GM21576 (cell line): ENCODE measurements at regions not wholly inside any gene's neighbourhood (a gene's known extent, or its start where the extent isn't known, plus 50 kb on each side); places are given as distances from the start of the nearest gene placed in this dataset.

Source experiments
- ATAC-seq: cut with Tn5 transposase; IDR thresholded peaks from one replicate; pipeline ENCODE4 v1.9.1; 2021; ENCODE audit warnings: mild to moderate bottlenecking, moderate library complexity; ENCODE audit not compliant: unreplicated experiment

DNA sequence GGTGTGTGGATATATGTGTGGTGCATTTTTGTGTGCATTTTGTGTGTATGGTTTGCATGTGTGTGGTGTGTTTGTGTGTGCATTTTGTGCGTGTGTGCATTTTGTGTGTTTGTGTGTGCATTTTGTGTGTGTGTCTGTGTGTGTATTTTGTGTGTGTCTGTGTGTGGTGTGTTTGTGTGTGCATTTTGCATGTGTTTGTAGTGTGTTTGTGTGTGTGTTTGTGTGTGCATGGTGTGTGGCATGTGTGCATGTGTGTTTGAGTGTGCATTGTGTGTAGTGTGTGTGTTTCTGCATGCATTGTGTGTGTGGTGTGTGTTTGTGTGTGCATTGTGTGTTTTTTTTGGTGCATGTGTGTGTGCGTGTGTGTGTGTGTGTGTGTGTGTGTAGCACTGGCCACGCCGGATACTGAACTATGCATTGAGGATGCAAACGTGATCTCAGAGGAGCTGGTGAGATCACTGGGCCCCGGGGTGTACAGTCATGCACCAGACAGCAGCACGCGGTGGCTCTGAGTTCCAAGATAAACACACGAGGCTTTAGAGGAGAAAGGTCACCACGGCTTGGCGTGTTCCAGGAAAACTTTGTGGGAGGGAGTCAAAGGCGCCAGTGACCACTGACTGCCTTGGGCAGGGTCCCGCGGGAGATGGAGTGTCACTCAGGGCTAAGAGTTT lies 106.6 kb upstream of the SHH start:
- ATAC-seq, result no peak

- ATAC-seq, result no peak
Measured at GRCh38 chr7:155917836-155918430, 105.7 kb upstream of the SHH start.

DNA sequence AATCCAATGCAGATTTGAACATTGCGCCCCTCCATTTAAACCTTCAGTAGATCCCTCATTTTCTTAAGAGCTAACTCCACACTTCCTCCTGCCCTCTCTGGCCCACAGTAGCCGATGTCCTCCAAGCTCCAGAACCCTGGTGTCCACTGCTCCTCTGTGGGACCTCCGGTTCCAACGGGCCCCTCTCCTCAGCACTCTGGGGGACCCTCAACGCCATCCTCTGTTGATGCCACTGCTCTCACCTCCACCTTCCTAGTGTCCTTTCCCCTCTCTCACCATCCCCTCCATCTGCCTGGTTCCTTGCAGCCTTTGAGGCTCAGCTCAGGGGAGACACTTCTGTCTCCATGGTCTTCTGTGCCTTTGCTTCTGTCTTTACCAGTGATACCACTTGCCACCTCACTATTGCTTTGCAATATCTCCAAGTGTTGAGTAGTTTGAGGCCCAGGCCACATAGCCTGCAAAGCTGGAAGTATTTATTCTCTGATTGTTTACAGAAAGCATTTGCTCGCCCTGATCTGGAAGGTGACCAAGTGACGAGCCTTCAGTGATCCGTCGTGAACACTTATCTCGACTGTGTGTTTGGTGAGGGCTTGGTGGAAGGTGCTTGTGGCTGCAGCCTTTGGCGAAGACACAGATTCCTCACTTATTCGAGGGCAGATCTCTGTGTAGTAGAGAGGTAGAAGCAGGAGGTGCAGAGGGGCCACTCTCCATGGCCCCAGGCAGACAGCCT lies 104.8 kb upstream of the SHH start:
- no peak for ATAC-seq

GRCh38 chr7:155914341-155914740 lies 102.1 kb upstream of the SHH start:
- ATAC-seq, result no peak

DNA sequence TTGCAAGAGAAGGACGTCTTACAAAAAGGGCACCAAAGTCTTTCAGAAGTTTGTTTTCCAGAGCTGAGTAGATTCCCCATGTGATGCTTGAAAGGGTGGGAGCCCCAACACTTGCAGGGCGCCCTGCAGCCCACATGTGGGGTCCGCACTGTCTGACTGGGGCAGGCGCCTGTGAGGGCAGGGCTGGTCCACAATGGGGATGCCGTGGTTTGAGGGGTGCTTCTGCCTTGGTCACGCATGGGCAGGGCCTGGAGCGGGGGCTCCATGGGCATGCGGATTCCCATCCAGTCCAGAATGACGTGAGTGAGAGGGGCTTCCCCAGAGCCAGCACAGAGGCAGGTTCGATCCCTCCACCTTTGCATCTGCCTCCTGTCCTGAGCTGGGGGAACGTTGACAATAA lies 101.5 kb upstream of the SHH start:
- ATAC-seq, result no peak

- ATAC-seq, result no peak
Measured at GRCh38 chr7:155913291-155913690, 101.0 kb upstream of the SHH start.

DNA sequence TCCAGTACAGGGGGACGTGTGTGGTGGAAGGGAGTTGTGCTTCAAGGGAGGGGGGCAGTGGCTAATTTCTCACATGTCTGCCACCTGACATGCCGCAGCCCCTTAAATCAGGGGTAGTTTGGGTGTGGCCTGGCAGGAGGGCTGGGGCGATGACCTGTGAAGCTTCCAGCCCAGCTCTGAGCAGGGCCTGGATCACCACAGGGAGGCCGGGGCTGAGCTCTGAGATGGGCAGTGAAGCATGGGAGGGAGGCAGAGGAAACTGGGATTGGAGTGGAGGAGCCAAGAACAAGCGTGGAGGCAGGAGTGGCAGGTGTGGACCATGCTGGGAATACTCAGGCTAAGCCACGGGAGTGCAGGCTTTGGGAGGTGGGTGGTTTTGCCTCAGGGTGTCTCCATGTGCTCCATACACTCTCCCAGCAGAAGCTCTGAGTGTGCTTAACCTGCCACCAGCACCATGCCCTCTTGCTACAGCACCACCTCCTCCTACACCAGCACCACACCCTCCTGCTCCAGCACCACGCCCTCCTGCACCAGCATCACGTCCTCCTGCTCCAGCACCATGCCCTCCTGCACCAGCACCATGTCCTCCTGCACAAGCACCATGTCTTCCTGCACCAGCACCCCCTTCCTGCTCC lies 99.3 kb upstream of the SHH start:
- ATAC-seq, result no peak

GRCh38 chr7:155908385-155908784 lies 96.1 kb upstream of the SHH start:
- ATAC-seq, result no peak

DNA sequence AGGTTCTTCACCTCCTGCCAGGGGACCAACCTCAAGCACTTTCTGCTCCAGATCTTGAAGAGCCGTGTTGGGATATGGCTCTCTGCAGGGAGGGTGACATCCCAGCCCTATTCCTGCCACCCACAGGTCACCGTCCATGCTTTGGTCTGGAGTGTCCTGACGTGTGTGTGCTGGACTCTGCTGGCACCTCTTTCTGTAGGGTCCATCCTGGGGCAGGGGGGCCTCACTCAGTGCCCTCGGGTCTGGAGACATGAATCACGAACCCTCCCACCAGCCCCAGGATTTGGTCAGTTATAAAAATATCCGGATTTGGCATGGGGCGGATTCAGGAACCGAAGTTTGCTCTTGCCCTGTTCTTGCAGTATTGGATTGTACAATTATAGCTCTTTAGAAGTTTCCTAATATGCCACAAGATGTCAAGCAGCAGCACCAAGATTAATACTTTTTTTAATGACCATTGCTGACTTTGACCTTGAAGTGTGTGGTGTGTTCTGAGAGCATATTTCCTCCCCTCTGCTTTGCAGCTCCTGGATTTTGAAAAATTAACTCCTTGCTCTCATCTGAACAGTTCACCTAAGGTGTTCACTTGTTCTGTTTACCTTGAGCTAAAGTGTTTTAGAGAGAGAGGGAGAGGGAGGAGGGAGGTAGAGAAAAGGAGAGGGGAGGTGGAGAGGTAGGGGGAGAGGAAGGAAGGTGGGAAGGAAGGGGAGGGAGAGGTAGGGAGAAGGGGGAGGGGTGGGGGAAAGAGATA lies 95.4 kb upstream of the SHH start:
- no peak for ATAC-seq

GRCh38 chr7:155901176-155901575 lies 88.9 kb upstream of the SHH start:
- no peak for ATAC-seq

GRCh38 chr7:155899596-155899995 lies 87.3 kb upstream of the SHH start:
- no peak for ATAC-seq

DNA sequence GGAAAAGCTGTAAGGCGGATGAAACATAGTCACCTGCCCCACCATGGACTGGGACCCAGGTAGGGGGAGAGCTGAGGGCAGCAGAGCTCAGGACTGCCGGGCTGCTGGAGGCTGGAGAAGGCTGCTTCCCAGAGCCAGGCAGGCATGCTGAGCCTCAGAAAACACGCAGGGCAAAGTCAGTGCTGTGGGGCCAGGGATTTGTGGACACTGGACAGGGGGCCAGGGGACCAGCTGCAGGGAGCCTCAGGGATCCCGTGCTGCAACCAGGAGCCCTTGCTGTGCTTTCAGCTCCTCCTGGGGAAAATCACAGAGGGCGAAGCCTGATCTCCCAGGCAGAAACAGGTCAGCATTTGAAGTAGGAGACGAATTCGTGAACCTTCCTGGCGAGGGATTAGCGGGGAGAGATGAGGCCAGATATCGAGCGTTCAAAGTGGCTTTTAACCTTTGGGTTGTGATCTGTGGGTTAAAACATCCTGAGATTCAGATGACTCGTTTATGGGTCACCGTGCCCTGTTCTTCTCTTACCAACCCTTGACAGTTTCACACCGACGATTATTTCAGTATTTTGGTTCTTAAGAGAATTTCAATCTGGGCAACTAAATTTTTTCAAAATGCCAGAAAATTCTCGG lies 85.6 kb upstream of the SHH start:
- no peak for ATAC-seq

DNA sequence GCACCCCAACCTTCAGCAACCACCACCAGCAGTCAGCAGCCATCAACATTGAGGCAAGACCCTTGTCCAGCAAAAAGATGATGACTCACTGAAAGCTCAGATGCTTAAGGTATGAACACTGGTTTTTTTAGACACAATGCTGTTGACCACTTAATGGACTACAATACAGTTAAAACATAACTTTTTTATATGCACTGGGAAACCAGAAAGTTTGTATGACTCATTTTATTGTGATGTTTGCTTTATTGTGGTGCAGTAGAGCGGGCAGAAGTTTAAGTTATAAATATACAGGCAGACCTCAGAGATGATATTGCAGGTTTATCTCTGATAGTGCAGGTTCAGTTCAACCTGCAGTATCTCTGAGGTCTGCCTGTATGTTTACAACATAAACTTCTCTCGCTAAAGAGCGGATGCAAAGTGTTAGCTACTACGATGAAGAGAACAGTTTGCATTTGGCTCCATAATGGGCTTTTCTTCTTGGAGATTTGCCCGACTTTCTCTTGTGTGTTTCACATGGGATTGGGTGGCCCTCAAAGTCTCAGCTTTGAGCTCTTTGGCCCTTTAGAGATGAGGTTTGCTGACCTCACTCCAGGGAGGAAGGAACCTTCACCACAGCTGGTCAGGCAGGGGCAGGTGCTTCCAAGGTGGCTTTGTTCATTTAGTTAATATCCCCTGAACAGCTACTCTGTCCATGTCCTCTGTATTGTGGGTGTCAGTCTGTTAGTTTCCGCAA lies 84.4 kb upstream of the SHH start:
- no peak for ATAC-seq

DNA sequence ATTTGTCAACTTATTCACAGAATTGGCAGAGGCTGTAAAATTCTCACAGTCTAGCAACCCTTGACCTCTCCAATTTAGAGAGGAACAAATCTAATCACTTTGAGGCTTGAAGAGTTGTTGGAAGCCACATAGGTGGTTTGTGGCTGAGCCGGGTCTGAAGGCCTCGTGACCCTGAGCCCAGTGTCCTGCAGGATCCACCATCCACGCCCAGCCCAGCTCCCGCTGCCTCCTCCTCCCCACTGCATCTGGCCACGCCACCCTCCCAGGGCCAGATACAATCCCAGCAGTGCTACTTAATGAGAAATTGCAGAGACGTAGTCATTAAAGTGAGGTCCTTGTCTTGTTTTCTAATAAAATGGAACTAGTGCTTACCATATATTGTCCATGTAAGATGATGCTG lies 81.4 kb upstream of the SHH start:
- no peak for ATAC-seq

GRCh38 chr7:155893176-155893575 lies 80.9 kb upstream of the SHH start:
- ATAC-seq, result no peak

- ATAC-seq, result no peak
Measured at GRCh38 chr7:155889636-155890511, 77.6 kb upstream of the SHH start.

GRCh38 chr7:155887174-155887525 lies 74.9 kb upstream of the SHH start:
- no peak for ATAC-seq

- no peak for ATAC-seq
Measured at GRCh38 chr7:155886391-155887173, 74.3 kb upstream of the SHH start.
